Gastroesophageal sphincter (tissue), 3 donors: ENCODE measurements at regions not wholly inside any gene's neighbourhood (a gene's known extent, or its start where the extent isn't known, plus 50 kb on each side); places are given as distances from the start of the nearest gene placed in this dataset.

Experiments used
- CTCF ChIP-seq, 4 experiments: fragments of 200-600 bp in 2 of 4; fragments of 450-650 bp in 2 of 4; sonication (generic) in 1 of 4; IDR thresholded peaks; one replicate each; pipeline ENCODE4 v1.5.1; 2017 to 2019; ENCODE audit warnings: antibody characterized with exemption in 4 of 4, mild to moderate bottlenecking in 2 of 4, moderate library complexity in 2 of 4
- POLR2A ChIP-seq, 2 donors: fragments of 450-650 bp; IDR thresholded peaks; one replicate each; pipeline ENCODE4 v1.6.1; 2017; ENCODE audit warnings: antibody characterized with exemption in 2 of 2, mild to moderate bottlenecking in 2 of 2, moderate library complexity in 1 of 2

GRCh38 chr15:70558406-70559264 lies 204.7 kb downstream of the UACA start:
- TF ChIP-seq POLR2A (IDR thresholded peaks at IDR 0.05) (no peak), CTCF (IDR thresholded peaks at IDR 0.05) (no peak)
